ENCODE measurements at regions not wholly inside any gene's neighbourhood (a gene's known extent, or its start where the extent isn't known, plus 50 kb on each side); places are given as distances from the start of the nearest gene placed in this dataset.
"Not testable (repeated sequence)": the region's sequence is repeated elsewhere in the genome, so short reads cannot be mapped to it uniquely, and the experiment has no call there.

- H3K27me3 ChIP-seq (ENCODE audit: control insufficient read depth in 5 of 5, insufficient read depth in 4 of 5, low read length in 5 of 5), result no peaks in the 10 kb centered on the region
- no peak overlapping the region for H3K27ac ChIP-seq (ENCODE audit: low read depth, low read length)
- no peaks in the 10 kb centered on the region for H3K9me3 ChIP-seq (ENCODE audit: control insufficient read depth in 5 of 5, low read length in 5 of 5)
- peaks cover 0 to 10% (median 2%) of the 10 kb centered on the region in 5 donors for H3K4me1 ChIP-seq (ENCODE audit: control insufficient read depth in 5 of 5, insufficient read depth in 5 of 5, low read length in 5 of 5)
- H3K36me3 ChIP-seq (ENCODE audit: control insufficient read depth in 5 of 5, insufficient read depth in 5 of 5, low read length in 5 of 5), result no peaks in the 10 kb centered on the region
- no peak overlapping the region for H3K4me3 ChIP-seq (ENCODE audit: low read depth in 1 of 5, low read length in 5 of 5)
- no peak overlapping the region for H3K9ac ChIP-seq (ENCODE audit: low read length in 5 of 5)
Measured at GRCh38 chr10:20668985-20669384, 228.1 kb downstream of the NEBL start.

GRCh38 chr10:20662742-20663141, 234.4 kb downstream of the NEBL start:
- H3K4me1 ChIP-seq (ENCODE audit: control insufficient read depth in 5 of 5, insufficient read depth in 5 of 5, low read length in 5 of 5), result no peaks in the 10 kb centered on the region
- no peak overlapping the region for H3K9ac ChIP-seq (ENCODE audit: low read length in 5 of 5)
- peaks cover 0 to 5% (median 0%) of the 10 kb centered on the region in 5 donors for H3K9me3 ChIP-seq (ENCODE audit: control insufficient read depth in 5 of 5, low read length in 5 of 5)
- H3K27me3 ChIP-seq (ENCODE audit: control insufficient read depth in 5 of 5, insufficient read depth in 4 of 5, low read length in 5 of 5), result no peaks in the 10 kb centered on the region
- no peaks in the 10 kb centered on the region for H3K36me3 ChIP-seq (ENCODE audit: control insufficient read depth in 5 of 5, insufficient read depth in 5 of 5, low read length in 5 of 5)
- no peak overlapping the region for H3K4me3 ChIP-seq (ENCODE audit: low read depth in 1 of 5, low read length in 5 of 5)
- H3K27ac ChIP-seq (ENCODE audit: low read depth, low read length), result no peak overlapping the region

GRCh38 chr10:20659225-20659624, 237.9 kb downstream of the NEBL start:
- Histone ChIP-seq H3K27me3 (ENCODE audit: control insufficient read depth in 5 of 5, insufficient read depth in 4 of 5, low read length in 5 of 5) (no peaks in the 10 kb centered on the region), H3K27ac (ENCODE audit: low read depth, low read length) (no peak overlapping the region), H3K4me1 (ENCODE audit: control insufficient read depth in 5 of 5, insufficient read depth in 5 of 5, low read length in 5 of 5) (no peaks in the 10 kb centered on the region), H3K4me3 (ENCODE audit: low read depth in 1 of 5, low read length in 5 of 5) (no peak overlapping the region), H3K36me3 (ENCODE audit: control insufficient read depth in 5 of 5, insufficient read depth in 5 of 5, low read length in 5 of 5) (no peaks in the 10 kb centered on the region), H3K9ac (ENCODE audit: low read length in 5 of 5) (no peak overlapping the region), H3K9me3 (ENCODE audit: control insufficient read depth in 5 of 5, low read length in 5 of 5) (peaks cover 0 to 5% (median 0%) of the 10 kb centered on the region in 5 donors)

GRCh38 chr10:20658158-20658557, 239.0 kb downstream of the NEBL start:
- Histone ChIP-seq H3K4me1 (ENCODE audit: control insufficient read depth in 5 of 5, insufficient read depth in 5 of 5, low read length in 5 of 5) (no peaks in the 10 kb centered on the region), H3K27me3 (ENCODE audit: control insufficient read depth in 5 of 5, insufficient read depth in 4 of 5, low read length in 5 of 5) (no peaks in the 10 kb centered on the region), H3K9me3 (ENCODE audit: control insufficient read depth in 5 of 5, low read length in 5 of 5) (peaks cover 0 to 5% (median 0%) of the 10 kb centered on the region in 5 donors), H3K27ac (ENCODE audit: low read depth, low read length) (no peak overlapping the region), H3K9ac (ENCODE audit: low read length in 5 of 5) (no peak overlapping the region), H3K4me3 (ENCODE audit: low read depth in 1 of 5, low read length in 5 of 5) (no peak overlapping the region), H3K36me3 (ENCODE audit: control insufficient read depth in 5 of 5, insufficient read depth in 5 of 5, low read length in 5 of 5) (no peaks in the 10 kb centered on the region)

GRCh38 chr10:20656886-20657285, 240.2 kb downstream of the NEBL start:
- Histone ChIP-seq H3K9ac (ENCODE audit: low read length in 5 of 5) (no peak overlapping the region), H3K4me3 (ENCODE audit: low read depth in 1 of 5, low read length in 5 of 5) (no peak overlapping the region), H3K9me3 (ENCODE audit: control insufficient read depth in 5 of 5, low read length in 5 of 5) (no peaks in the 10 kb centered on the region), H3K36me3 (ENCODE audit: control insufficient read depth in 5 of 5, insufficient read depth in 5 of 5, low read length in 5 of 5) (no peaks in the 10 kb centered on the region), H3K27ac (ENCODE audit: low read depth, low read length) (no peak overlapping the region), H3K4me1 (ENCODE audit: control insufficient read depth in 5 of 5, insufficient read depth in 5 of 5, low read length in 5 of 5) (no peaks in the 10 kb centered on the region), H3K27me3 (ENCODE audit: control insufficient read depth in 5 of 5, insufficient read depth in 4 of 5, low read length in 5 of 5) (no peaks in the 10 kb centered on the region)

- not testable (repeated sequence) for H3K4me3 ChIP-seq (ENCODE audit: low read depth in 1 of 5, low read length in 5 of 5); H3K4me1 ChIP-seq (ENCODE audit: control insufficient read depth in 5 of 5, insufficient read depth in 5 of 5, low read length in 5 of 5); H3K9me3 ChIP-seq (ENCODE audit: control insufficient read depth in 5 of 5, low read length in 5 of 5); H3K27me3 ChIP-seq (ENCODE audit: control insufficient read depth in 5 of 5, insufficient read depth in 4 of 5, low read length in 5 of 5); H3K36me3 ChIP-seq (ENCODE audit: control insufficient read depth in 5 of 5, insufficient read depth in 5 of 5, low read length in 5 of 5); H3K27ac ChIP-seq (ENCODE audit: low read depth, low read length); H3K9ac ChIP-seq (ENCODE audit: low read length in 5 of 5)
Measured at GRCh38 chr10:20652424-20652823, 244.7 kb downstream of the NEBL start.

GRCh38 chr10:20648263-20648874, 248.7 kb downstream of the NEBL start:
- Histone ChIP-seq H3K27ac (ENCODE audit: low read depth, low read length) (no peak overlapping the region), H3K36me3 (ENCODE audit: control insufficient read depth in 5 of 5, insufficient read depth in 5 of 5, low read length in 5 of 5) (no peaks in the 10 kb centered on the region), H3K9me3 (ENCODE audit: control insufficient read depth in 5 of 5, low read length in 5 of 5) (no peaks in the 10 kb centered on the region), H3K27me3 (ENCODE audit: control insufficient read depth in 5 of 5, insufficient read depth in 4 of 5, low read length in 5 of 5) (no peaks in the 10 kb centered on the region), H3K4me1 (ENCODE audit: control insufficient read depth in 5 of 5, insufficient read depth in 5 of 5, low read length in 5 of 5) (no peaks in the 10 kb centered on the region), H3K9ac (ENCODE audit: low read length in 5 of 5) (no peak overlapping the region), H3K4me3 (ENCODE audit: low read depth in 1 of 5, low read length in 5 of 5) (no peak overlapping the region)

- Histone ChIP-seq H3K9me3 (ENCODE audit: control insufficient read depth in 5 of 5, low read length in 5 of 5) (no peaks in the 10 kb centered on the region), H3K4me1 (ENCODE audit: control insufficient read depth in 5 of 5, insufficient read depth in 5 of 5, low read length in 5 of 5) (no peaks in the 10 kb centered on the region), H3K27ac (ENCODE audit: low read depth, low read length) (no peak overlapping the region), H3K4me3 (ENCODE audit: low read depth in 1 of 5, low read length in 5 of 5) (no peak overlapping the region), H3K27me3 (ENCODE audit: control insufficient read depth in 5 of 5, insufficient read depth in 4 of 5, low read length in 5 of 5) (no peaks in the 10 kb centered on the region), H3K36me3 (ENCODE audit: control insufficient read depth in 5 of 5, insufficient read depth in 5 of 5, low read length in 5 of 5) (no peaks in the 10 kb centered on the region), H3K9ac (ENCODE audit: low read length in 5 of 5) (no peak overlapping the region)
Measured at GRCh38 chr10:20647756-20648155, 249.4 kb downstream of the NEBL start.

GRCh38 chr10:20644421-20644820, 252.7 kb downstream of the NEBL start:
- H3K9ac ChIP-seq (ENCODE audit: low read length in 5 of 5), result no peak overlapping the region
- H3K36me3 ChIP-seq (ENCODE audit: control insufficient read depth in 5 of 5, insufficient read depth in 5 of 5, low read length in 5 of 5), result no peaks in the 10 kb centered on the region
- no peaks in the 10 kb centered on the region for H3K9me3 ChIP-seq (ENCODE audit: control insufficient read depth in 5 of 5, low read length in 5 of 5)
- no peak overlapping the region for H3K4me3 ChIP-seq (ENCODE audit: low read depth in 1 of 5, low read length in 5 of 5)
- H3K4me1 ChIP-seq (ENCODE audit: control insufficient read depth in 5 of 5, insufficient read depth in 5 of 5, low read length in 5 of 5), result peaks cover 0 to 3% (median 0%) of the 10 kb centered on the region in 5 donors
- no peak overlapping the region for H3K27ac ChIP-seq (ENCODE audit: low read depth, low read length)
- H3K27me3 ChIP-seq (ENCODE audit: control insufficient read depth in 5 of 5, insufficient read depth in 4 of 5, low read length in 5 of 5), result no peaks in the 10 kb centered on the region

GRCh38 chr10:20641605-20642004, 255.5 kb downstream of the NEBL start:
- Histone ChIP-seq H3K9me3 (ENCODE audit: control insufficient read depth in 5 of 5, low read length in 5 of 5) (no peaks in the 10 kb centered on the region), H3K4me3 (ENCODE audit: low read depth in 1 of 5, low read length in 5 of 5) (no peak overlapping the region), H3K9ac (ENCODE audit: low read length in 5 of 5) (no peak overlapping the region), H3K27ac (ENCODE audit: low read depth, low read length) (no peak overlapping the region), H3K27me3 (ENCODE audit: control insufficient read depth in 5 of 5, insufficient read depth in 4 of 5, low read length in 5 of 5) (no peaks in the 10 kb centered on the region), H3K36me3 (ENCODE audit: control insufficient read depth in 5 of 5, insufficient read depth in 5 of 5, low read length in 5 of 5) (no peaks in the 10 kb centered on the region), H3K4me1 (ENCODE audit: control insufficient read depth in 5 of 5, insufficient read depth in 5 of 5, low read length in 5 of 5) (peaks cover 0 to 3% (median 0%) of the 10 kb centered on the region in 5 donors)
